ENCODE measurements at regions not wholly inside any gene's neighbourhood (a gene's known extent, or its start where the extent isn't known, plus 50 kb on each side); places are given as distances from the start of the nearest gene placed in this dataset.

DNA sequence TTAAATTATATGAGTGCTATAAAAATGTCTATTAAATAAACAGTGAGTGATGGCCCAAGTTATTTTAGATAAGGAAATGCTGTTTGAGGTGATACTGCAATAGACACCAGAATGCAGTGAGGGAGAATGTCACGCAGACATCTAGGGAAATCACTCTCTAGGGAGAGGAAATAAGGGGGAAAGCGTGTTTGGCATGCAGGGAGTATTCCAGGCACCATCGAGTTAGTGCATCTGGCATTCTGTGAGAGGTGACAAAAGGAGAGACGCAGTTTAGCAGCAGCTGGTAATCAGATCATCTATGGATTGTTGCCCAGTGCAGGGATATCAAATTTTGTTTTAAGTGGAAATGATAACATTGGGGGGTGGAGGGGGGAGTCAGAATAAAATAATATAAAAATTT lies 175.4 kb upstream of the NETO1 start:
- TF ChIP-seq EZH2 (IDR thresholded peaks at IDR 0.05; ENCODE audit: low read depth, unreplicated experiment) (no peak), POLR2AphosphoS5 (IDR thresholded peaks at IDR 0.05; ENCODE audit: low read depth) (no peak), EZH2phosphoT487 (IDR thresholded peaks at IDR 0.05; ENCODE audit: unreplicated experiment) (no peak), NANOG (IDR thresholded peaks at IDR 0.05; ENCODE audit: borderline replicate concordance) (no peak)
- TF ChIP-seq, protein P1, sequence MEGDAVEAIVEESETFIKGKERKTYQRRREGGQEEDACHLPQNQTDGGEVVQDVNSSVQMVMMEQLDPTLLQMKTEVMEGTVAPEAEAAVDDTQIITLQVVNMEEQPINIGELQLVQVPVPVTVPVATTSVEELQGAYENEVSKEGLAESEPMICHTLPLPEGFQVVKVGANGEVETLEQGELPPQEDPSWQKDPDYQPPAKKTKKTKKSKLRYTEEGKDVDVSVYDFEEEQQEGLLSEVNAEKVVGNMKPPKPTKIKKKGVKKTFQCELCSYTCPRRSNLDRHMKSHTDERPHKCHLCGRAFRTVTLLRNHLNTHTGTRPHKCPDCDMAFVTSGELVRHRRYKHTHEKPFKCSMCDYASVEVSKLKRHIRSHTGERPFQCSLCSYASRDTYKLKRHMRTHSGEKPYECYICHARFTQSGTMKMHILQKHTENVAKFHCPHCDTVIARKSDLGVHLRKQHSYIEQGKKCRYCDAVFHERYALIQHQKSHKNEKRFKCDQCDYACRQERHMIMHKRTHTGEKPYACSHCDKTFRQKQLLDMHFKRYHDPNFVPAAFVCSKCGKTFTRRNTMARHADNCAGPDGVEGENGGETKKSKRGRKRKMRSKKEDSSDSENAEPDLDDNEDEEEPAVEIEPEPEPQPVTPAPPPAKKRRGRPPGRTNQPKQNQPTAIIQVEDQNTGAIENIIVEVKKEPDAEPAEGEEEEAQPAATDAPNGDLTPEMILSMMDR (conservative IDR thresholded peaks at IDR 0.05; ENCODE audit: low read depth in 2 of 2): no peak

All from GM23338 (cell line).